PC-9 (cell line): ENCODE measurements at regions not wholly inside any gene's neighbourhood (a gene's known extent, or its start where the extent isn't known, plus 50 kb on each side); places are given as distances from the start of the nearest gene placed in this dataset.

Source experiments
- EZH2 ChIP-seq: fragments of 200-600 bp; sonication (generic); IDR thresholded peaks from 2 replicates; pipeline ENCODE4 v1.8.0; 2017; ENCODE audit warnings: antibody characterized with exemption, low read depth
- TF ChIP-seq, protein P1 (sequence below): fragments of 200-600 bp; sonication (generic); conservative IDR thresholded peaks from 2 replicates; pipeline ENCODE4 v1.6.1; 2017; ENCODE audit warnings: mixed run types, antibody characterized with exemption, mild to moderate bottlenecking, moderate library complexity

DNA sequence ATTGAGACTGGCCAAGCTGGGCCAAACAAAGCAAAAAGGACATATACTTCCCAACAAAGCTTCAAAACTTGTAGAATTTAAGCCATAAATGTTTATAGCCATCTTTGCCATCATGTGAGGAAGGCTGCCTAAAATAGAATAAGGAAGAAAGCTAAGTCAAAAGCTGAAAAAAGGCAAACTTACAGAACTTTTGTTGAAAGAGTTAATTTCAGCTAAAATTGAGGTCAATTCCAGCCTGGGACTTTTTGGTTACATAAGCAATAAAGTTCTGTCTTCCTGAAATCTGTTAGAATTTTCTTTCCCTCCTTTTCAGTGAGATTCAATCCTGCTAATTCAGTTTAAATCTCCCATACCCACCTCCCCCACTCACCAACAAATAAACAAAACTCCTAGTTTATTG, 227.9 kb upstream of the MARCKS start:
- TF ChIP-seq, protein P1, sequence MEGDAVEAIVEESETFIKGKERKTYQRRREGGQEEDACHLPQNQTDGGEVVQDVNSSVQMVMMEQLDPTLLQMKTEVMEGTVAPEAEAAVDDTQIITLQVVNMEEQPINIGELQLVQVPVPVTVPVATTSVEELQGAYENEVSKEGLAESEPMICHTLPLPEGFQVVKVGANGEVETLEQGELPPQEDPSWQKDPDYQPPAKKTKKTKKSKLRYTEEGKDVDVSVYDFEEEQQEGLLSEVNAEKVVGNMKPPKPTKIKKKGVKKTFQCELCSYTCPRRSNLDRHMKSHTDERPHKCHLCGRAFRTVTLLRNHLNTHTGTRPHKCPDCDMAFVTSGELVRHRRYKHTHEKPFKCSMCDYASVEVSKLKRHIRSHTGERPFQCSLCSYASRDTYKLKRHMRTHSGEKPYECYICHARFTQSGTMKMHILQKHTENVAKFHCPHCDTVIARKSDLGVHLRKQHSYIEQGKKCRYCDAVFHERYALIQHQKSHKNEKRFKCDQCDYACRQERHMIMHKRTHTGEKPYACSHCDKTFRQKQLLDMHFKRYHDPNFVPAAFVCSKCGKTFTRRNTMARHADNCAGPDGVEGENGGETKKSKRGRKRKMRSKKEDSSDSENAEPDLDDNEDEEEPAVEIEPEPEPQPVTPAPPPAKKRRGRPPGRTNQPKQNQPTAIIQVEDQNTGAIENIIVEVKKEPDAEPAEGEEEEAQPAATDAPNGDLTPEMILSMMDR: no peak
- no peak for TF ChIP-seq EZH2
